NCI-H460 (cell line): ENCODE measurements at regions not wholly inside any gene's neighbourhood (a gene's known extent, or its start where the extent isn't known, plus 50 kb on each side); places are given as distances from the start of the nearest gene placed in this dataset.

Experiments used
- DNase-seq: peaks from one replicate; pipeline ENCODE4 v3.0.0-alpha.2; 2016; ENCODE audit warnings: low read depth; ENCODE audit errors: extremely low read depth

DNA sequence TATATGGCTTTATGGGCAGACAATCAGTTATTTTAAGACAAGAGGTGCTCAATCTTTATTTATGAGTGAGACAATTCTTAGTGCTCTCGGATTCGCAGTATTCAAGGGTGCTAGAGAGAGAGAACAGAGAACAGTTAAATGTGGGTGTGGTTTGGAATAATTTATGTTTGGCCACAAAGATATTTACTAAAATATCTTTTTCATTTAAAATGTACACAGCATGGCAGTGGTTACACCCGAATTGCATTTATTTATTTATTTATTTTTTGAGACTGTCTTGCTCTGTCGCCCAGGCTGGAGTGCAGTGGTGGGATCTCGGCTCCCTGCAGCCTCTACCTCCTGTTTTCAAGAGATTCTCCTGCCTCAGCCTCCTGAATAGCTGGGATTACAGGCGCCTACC, 109.2 kb downstream of the CDCA7 start:
- DNase-seq: no peak

DNA sequence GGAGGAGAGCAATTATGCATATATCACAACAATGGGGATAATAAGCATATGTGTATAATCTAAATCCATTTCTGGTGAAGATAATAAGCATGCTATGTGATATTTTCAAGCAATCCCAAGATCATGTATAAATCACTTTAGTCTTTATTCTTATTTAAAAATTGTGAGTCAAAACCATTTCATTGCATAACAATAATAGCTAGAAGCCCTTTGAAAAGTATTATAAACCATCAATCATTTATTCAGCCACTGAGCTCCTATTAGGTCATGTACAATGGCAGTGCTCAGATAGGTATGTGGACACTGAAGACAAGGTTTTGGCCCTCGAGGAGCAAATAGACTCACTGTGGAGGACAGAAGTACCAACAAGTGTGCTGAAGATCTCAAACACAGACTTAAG, 113.1 kb downstream of the CDCA7 start:
- DNase-seq: no peak

DNA sequence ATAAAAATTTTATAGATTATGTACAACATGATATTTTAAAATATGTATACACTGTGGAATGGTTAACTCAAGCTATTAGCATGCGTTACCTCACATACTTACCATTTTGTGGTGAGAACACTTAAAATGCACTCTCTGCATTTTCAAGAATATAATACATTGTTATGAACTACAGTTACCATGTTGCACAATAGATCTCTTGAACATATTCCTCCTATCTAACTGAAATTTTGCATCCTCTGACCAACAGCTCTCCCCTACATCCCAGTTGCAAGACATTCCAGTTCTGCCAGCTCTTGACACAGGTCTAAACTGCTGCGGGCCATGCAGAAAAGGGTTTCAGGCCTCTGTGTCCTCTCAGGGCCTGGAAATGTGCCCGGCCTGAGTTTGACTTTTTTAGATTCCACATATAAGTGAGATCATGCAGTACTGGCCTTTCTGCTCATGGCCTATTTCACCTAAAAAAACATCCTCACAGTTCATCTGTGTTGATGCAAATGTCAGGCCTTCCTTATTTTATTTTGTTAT, 113.7 kb downstream of the CDCA7 start:
- no peak for DNase-seq

DNA sequence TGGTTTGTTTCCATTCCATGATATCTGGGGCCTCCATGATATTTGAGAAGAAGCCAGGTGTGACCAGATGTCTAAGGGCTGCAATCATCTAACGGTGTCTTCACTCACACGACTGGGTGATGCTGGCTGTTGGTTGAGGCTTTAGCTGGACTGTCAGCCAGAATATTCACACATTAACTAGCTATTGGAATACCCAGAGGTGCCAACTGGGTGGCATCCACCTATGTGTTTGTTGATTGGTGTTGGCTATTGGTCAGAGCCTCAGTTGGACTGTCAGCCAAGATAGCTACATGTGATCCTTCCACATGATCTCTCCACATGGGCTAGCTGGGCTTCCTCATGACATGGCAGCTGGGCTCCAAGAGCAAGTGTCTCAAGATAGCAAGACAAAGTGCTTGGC, 117.4 kb downstream of the CDCA7 start:
- no peak for DNase-seq

DNA sequence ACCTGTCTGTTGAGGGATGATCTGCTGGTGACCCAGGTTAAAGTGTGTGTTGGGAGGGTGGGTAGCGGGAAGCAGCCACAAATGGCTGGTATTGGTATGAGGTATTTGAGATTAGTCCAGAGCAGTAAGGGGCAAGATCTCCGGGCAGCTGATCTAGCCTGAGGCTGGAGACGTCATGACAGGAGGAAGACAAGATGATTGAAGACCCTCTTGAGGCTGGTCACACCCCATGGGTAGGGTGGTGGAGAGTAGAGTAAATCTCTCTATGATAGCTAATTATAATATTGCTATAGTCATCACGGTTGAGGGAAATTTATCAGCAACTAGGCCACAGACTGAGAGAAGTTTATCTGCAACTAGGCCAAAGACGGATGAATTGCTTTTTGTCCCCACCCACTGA, 128.5 kb downstream of the CDCA7 start:
- DNase-seq: no peak

DNA sequence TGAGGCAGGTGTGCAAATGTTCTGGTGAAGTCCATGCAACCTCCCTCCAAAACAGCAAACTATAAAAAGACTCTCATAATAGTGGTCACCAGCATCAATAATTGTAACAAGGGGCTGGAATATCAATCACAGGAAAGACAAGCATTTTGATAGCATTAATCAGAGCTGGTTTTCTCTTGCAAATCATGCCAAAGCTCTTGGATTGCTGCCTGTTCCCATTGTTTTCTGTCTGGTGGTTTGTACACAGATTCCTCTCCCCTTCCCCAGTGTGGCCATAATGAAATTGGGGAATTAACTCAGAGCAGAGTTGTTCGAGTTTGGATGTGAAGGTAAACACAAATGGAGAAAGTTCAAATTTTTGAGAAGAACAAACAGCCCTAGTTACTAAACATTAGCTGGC, 134.2 kb downstream of the CDCA7 start:
- DNase-seq: no peak

DNA sequence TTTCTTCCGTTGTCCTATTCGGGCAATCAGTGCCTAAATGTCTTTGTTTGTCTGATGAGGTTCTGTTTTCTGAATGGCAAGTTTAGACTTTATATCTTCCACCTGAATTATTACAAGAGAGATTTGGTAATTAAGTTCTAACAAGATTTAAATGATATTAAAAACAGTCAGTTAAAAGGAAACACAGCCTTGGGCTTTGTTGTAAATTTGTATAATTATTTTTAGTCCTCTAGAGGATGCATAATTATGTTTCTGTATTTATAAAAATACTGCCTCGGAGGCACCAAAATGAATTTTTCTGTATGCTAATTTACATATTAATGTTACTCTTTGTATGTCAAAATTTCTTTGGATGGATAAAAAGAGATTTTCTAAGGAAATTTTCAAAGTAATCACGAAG, 136.7 kb downstream of the CDCA7 start:
- no peak for DNase-seq

DNA sequence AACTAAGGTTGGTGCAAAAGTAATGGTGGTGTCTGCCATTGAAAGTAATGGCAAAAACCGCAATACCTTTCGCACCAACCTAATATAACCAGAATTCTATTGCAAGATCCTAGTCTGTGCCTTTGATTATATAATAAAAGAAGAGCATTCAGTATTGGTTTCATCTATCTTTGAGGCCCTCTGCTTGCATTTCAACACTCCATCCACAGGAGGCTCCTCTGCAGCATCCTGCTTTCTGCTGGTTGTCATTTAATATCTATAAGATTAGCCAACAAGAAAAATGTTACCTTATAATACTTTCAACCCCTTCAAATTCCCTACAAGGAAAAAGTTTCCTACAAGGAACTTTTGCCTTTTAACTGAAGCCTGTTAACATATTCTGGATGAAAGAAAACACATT, 139.2 kb downstream of the CDCA7 start:
- DNase-seq: no peak

DNA sequence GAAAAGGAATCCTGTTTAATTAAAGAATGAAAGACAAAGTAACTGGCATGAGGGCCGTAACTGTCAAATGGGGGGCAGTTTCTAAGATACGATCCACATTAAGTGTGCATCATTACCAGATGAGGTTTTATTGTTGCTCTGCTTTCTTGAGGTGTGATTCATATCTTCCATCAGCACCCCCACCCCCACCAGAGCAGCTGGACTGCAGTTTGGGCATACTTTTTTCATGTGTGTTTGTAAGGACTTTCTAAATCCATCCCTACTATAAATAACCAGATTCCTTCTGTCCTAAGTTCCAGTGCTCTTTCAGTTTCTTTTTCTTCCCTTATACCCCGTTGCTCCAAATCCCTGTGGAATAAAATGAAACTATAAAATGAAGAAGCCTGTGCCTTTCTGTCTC, 142.1 kb downstream of the CDCA7 start:
- no peak for DNase-seq

DNA sequence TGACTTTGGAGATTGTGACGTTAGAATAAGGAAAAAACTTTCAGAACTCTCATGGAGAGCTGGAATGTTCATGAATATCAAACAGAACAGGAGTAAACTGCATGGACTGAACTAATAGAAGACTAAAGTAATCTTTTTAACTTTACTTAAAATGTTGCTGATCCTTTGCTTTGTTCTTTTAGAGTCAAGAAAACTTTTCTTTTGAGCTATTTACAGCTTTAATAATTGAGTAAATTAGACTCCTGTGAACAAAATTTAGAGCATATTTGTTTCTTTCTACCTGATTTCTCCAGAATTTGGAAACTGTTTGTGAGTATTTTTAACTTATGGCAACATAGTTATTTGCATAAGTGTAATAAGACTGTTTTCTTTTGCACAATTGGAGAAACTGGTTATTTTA, 146.3 kb downstream of the CDCA7 start:
- no peak for DNase-seq

DNA sequence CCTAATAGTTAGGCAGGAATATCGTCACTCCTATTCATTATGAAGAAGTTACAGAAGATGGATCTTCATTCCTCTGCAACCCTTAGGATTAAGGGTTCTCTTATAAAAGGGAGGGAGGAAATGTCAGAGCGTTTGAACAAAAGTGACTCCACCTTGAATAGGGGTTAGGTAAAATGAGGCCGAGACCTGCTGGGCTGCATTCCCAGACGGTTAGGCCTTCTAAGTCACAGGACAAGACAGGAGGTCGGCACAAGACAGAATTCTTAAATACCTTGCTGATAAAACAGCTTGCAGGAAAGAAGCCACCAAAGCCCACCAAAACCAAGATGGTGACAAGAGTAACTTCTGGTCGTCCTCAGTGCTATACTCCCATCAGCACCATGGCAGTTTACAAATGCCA, 147.6 kb downstream of the CDCA7 start:
- no peak for DNase-seq

DNA sequence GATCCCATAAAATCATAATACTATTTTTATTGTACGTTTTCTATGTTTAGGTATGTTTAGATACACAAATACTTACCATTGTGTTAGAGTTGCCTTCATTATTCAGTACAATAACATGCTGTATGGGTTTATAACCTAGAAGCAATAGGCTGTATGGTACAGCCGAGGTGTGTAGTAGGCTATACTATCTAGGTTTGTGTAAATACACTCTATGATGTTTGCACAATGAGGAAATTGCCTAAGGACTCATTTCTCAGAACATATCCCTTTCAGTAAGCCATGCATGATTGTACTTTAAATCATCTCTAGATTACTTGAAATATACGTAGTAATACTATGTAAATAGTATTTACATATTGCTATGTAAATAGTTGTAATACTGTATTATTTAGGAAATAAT, 156.7 kb downstream of the CDCA7 start:
- no peak for DNase-seq

DNA sequence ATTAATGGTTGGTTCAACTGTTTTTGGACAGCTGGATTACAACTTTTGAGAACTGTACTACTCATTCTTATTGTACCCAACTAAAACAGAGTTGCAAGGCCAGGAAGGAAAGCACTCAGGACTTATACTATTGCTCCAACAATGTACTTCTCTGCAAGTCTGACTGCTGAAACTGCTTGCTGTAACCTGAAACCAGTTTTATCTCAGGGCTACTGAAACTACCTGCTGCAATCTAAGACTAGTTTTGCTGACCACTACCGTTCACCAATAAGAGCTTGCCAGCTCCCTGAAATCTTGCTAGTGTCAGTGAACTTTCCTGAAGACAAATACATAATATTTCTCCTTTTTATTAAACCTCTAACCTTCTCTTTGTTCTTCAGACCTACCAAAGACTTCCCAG, 157.3 kb downstream of the CDCA7 start:
- DNase-seq: no peak

DNA sequence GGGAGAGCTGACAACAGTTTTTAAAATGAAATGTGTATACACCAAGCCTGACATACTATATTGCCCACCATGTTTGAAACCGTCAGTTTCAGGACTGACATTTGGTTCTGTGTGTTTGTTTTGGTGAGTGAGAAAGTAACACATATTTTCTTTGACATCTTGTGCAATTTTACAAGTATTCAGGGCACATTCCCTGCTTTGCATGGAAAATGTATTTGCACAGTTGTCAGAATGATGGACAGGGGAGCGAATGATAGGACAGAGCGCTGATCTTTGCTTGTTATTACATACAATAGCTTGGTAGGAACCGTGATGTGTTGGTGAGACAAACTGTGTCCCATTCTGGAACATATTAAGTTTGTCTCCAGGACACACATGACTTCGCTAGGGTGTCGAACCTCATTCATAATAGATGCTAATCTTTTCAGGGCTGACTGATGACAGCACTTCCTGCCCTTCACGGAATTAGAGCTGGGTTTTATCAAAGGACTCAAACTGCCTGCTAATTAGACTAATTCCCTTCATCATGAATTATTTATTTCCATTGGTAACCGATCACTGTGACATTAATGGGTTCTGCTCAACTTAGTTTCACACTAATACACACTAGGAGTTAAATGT, 158.5 kb downstream of the CDCA7 start:
- DNase-seq: no peak

DNA sequence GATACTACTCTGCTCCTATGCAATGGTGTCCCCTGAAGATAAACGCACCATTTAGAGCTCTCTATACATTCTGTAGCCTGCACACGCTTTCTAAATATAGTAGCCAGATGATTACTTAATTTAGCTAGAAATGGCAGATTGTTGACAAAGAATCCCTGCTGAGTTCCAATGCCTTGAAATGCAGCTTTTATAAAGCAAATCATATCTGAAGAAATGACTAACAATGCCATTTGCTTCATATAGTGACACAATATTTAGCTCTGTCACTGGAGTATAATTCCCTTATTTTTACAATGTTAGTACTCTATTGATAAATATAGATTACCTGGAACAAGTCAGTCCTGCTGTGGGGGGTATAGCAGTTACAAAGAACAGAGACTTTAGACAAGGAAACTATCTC, 166.2 kb downstream of the CDCA7 start:
- no peak for DNase-seq

DNA sequence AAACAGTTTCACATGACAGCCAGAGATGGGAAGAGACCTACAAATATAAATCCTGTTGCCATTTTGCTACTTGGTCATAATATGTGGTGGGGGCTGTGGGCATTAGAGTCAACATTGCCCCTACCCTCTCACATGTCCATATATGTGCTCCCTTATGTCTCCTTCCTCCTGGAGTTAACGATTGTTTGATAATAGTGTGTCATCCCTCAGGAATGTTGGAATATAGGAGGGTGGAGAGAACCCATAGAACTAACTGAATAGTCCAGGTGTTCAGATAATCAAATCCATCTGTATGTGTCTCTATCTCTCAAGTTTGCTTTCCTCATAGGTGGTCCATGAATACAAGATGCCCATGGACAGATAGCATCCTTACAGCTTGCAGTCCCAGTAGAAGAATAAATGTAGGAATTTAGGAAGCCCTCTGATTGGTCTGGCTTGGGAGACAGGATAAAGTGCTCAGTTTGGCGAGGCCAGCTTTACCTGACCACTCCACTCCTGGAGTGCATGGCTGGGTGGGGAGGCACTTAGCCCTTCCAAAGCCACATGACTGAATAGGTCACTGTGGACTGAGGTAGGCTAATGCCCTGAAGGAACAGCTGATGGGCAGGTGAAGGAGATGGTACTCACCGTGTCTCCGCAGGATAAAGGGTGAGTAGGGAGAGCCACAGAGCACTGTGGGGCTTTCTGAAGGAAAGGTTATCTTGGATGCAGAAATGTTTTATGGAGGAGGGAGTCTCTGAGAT, 166.9 kb downstream of the CDCA7 start:
- no peak for DNase-seq

DNA sequence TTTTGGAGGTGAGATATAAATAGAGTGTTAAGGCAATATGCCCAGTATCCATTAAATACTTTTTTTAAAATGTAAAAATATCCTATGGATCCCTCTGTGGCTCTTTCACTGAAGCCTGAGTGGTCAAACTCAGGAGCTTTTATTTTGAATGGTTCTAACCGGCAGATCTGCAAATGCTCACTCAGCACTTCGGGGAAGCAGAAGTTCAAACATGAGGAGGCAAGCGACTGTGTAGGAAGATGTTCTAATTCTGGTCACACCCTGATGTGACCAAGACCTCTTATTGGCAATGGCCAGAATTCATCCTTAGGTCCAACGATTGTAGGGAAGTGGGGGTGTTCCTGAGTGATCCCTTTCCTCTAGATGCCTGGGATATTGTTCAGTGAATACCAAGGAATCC, 168.8 kb downstream of the CDCA7 start:
- DNase-seq: no peak

DNA sequence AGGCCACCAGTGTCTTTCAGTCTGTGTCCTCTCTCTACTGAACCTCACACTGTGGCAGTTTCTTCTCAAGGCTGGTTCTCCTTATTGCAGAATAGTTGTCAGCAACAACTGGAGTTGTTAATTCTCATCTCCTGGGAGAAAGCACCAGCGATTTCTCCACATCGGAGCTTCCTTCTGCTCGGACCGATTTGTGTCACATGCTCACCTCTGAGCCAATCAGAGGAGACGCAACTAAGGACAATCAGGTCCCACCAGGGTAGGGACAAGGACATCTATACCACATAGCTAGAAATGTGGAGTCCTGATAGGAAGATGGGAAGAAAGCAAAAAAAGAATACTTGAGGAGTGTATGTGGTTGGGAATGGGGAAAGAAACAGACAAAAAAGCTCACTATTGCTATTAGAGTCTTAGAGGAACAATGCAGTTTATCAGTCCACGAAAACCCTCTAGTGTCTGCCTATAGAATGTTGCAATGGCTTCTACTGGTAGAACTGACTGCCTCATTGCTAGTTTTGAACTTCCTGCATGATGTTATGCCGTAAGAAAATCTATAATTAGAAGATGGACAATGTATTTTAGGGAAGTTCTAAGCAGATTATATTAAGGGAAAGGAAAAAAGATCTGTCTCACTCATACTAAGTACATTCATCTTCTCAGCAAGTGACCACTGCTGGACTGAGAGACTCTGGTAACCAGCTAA, 169.7 kb downstream of the CDCA7 start:
- no peak for DNase-seq

DNA sequence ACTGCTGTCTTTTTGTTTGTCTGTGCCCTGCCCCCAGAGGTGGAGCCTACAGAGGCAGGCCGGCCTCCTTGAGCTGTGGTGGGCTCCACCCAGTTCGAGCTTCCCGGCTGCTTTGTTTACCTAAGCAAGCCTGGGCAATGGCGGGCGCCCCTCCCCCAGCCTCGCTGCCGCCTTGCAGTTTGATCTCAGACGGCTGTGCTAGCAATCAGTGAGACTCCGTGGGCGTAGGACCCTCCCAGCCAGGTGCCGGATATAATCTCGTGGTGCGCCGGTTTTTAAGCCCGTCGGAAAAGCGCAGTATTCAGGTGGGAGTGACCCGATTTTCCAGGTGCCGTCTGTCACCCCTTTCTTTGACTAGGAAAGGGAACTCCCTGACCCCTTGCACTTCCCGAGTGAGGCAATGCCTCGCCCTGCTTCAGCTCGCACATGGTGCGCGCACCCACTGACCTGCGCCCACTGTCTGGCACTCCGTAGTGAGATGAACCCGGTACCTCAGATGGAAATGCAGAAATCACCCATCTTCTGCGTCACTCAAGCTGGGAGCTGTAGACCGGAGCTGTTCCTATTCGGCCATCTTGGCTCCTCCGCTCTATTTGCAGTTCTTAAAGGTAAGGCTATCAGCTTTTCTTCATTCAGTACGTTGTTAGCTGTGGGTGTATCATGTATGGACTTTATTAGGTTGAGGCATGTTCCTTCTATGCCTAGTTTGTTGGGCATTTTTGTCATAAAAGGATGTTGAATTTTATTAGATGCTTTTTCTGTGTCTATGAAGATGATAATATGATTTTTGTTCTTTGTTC, 178.3 kb downstream of the CDCA7 start:
- peak; percentile 44 for DNase-seq

DNA sequence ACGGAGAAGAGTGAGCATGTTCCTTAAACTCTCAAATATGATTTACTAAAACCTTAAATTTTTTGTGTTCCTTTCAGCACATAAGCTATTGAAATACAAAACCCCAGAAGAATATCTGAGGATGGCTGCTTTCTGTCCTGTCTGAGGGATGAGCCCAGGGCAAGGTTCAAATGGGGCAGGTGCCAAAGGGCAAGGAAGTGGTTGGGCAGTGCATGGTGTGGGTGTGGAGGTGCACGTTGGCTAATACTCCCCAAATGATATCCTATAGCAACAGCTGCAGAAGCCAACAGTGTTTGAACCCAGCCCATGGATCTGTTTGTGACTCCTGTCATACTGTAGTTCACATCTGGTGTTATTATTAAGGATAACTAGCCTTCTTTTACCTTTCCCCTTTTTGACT, 183.0 kb downstream of the CDCA7 start:
- no peak for DNase-seq

DNA sequence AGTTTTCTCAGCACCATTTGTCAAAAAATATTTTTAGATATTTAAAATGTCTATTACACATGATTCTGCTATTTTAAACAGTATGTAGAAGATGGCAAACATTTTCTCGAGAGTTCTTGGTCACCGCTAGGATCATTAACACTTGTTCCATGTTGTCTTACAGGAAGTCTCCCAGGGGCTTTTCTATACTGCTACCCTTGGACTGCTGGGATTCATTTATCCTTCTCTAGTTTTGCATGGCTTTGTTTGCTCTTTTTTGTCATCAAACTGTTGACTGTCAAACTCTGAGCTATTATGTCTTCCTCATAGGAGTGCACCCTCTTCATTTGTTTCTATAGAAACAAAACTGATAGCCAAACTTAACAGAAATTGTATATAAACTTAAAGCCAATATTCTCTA, 184.9 kb downstream of the CDCA7 start:
- DNase-seq: no peak
